ENCODE measurements at regions not wholly inside any gene's neighbourhood (a gene's known extent, or its start where the extent isn't known, plus 50 kb on each side); places are given as distances from the start of the nearest gene placed in this dataset.

DNA sequence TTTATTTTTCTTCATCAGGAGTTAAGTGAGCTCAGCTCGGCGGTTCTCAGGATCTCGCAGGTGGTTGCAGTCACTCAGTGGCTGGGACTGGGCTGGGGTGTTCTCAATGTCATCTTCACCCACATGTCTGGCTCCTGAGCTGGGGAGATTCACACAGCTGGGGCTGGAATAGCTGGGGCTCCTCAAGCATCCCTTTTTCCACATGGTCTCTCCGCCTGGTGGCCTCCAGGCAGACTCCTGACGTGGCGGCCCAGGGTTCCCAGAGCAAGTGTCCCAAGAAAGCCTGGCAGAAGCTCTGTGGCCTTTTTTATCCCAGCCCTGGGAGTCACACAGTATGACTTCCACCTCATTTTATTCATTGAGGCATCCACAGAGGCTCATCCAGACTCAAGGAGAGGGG lies 84.1 kb upstream of the ANKRD34C start:
- TF ChIP-seq, protein P1, sequence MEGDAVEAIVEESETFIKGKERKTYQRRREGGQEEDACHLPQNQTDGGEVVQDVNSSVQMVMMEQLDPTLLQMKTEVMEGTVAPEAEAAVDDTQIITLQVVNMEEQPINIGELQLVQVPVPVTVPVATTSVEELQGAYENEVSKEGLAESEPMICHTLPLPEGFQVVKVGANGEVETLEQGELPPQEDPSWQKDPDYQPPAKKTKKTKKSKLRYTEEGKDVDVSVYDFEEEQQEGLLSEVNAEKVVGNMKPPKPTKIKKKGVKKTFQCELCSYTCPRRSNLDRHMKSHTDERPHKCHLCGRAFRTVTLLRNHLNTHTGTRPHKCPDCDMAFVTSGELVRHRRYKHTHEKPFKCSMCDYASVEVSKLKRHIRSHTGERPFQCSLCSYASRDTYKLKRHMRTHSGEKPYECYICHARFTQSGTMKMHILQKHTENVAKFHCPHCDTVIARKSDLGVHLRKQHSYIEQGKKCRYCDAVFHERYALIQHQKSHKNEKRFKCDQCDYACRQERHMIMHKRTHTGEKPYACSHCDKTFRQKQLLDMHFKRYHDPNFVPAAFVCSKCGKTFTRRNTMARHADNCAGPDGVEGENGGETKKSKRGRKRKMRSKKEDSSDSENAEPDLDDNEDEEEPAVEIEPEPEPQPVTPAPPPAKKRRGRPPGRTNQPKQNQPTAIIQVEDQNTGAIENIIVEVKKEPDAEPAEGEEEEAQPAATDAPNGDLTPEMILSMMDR (IDR thresholded peaks at IDR 0.05; ENCODE audit: low read depth, low read length, missing control alignments) = no peak

DNA sequence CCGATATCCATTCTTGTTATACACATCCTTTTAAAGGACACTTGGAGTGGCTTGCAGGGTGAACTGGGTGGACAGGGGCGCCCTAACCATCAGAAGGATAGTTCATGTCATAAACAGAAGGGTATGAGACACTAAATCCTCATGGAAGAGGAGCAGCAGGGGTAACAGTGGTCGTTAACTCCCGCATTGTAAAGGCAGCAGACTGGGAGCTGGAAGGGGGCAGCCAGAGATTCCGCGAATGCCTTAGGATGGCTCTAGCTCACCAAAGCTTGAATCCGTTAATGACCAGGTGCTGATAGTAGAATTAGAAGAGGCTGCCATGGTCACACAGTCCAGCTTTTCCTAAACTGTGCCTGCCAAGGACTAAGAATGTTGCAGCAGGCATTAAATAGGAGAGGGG lies 85.2 kb upstream of the ANKRD34C start:
- TF ChIP-seq, protein P1 (IDR thresholded peaks at IDR 0.05; ENCODE audit: low read depth, low read length, missing control alignments) = no peak
- no peak for DNase-seq (ENCODE audit: low read depth)
- no peak overlapping the region for H3K4me3 ChIP-seq (ENCODE audit: low read depth, low read length)

More for the DNA sequence above, 84.1 kb upstream of the ANKRD34C start:
- DNase-seq (ENCODE audit: low read depth) = no peak
- H3K4me3 ChIP-seq (ENCODE audit: low read depth, low read length) = no peak overlapping the region

DNA sequence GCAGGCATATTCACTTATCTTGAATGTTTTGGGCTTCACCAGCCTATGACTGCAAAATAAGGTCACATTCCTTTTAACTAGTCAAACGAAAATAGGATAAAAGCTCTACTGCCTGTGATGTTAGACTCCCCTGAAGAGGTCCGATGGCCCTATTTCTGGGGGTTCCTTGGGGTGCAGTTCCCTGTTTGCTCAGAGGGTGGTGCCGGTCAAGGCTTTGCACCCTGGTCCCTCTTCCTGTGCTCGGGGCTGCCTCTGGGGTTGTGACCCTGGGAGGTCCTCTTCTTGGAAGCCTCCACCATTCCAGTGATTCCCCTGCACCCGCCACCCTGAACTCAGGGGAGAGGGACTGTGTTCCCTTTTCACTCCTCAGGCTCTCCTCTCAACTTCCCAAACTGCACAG lies 86.7 kb upstream of the ANKRD34C start:
- no peak overlapping the region for H3K4me3 ChIP-seq (ENCODE audit: low read depth, low read length)
- no peak for DNase-seq (ENCODE audit: low read depth)
- TF ChIP-seq, protein P1 (IDR thresholded peaks at IDR 0.05; ENCODE audit: low read depth, low read length, missing control alignments) = peak; percentile 37

DNA sequence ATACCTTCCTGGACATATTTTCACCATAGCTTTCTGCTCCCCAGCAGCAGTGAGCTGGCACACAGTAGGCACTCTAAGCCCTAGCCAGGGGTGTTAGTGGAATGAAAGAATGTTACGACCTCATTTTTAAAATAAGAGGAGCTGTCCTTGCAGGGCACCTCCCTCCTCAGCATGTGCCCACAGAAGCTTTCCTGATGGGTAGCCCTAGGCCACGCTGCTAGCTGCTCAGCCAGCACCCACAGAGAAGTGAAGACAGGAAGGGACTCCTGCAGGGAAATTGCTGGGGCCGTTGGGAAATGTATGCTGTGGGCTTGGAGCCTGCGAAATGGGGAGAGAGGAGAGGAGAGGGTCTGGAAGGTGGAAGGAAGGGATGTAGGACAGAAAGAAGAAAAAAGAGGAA lies 87.3 kb upstream of the ANKRD34C start:
- H3K4me3 ChIP-seq (ENCODE audit: low read depth, low read length) = no peak overlapping the region
- DNase-seq (ENCODE audit: low read depth) = no peak
- TF ChIP-seq, protein P1 (IDR thresholded peaks at IDR 0.05; ENCODE audit: low read depth, low read length, missing control alignments) = no peak

DNA sequence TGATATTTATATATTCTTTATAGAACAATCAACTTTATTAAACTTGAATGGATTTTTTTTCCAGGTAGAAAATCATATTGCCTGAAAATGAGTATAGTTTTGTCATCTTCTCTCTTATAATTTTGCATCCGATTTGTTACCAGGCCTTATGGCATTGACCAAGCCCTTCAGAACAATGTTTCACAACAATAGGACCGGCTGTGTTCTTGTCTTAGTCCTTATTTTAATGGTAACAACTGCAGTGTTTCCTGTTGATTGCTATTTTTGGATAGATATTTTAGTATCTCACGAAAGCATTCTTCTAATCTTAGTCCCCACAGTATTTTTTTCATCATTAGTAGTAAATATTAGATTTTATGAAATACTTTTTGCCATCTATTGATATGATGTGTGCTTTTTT lies 88.1 kb upstream of the ANKRD34C start:
- no peak overlapping the region for H3K4me3 ChIP-seq (ENCODE audit: low read depth, low read length)
- DNase-seq (ENCODE audit: low read depth) = no peak
- TF ChIP-seq, protein P1 (IDR thresholded peaks at IDR 0.05; ENCODE audit: low read depth, low read length, missing control alignments) = no peak

DNA sequence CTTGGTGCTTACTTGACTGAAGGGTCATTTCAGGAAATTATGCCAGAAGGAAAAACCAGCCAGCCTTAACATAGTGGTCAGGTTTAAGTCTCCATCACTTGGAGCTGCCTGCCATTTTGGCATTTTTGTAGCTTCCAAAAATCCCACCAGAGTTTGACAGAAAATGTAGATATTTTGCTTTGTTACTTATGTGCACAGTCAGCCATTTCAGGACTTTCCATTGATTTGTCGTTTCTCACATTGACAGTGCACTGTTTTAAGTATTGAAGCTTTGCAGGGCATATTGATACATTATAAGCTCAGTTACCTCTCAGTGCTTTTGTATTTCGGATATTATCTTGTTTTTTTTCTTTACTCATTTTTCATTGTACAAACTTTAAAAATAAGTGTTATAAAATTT lies 89.0 kb upstream of the ANKRD34C start:
- TF ChIP-seq, protein P1 (IDR thresholded peaks at IDR 0.05; ENCODE audit: low read depth, low read length, missing control alignments) = no peak
- no peak for DNase-seq (ENCODE audit: low read depth)
- no peak overlapping the region for H3K4me3 ChIP-seq (ENCODE audit: low read depth, low read length)

DNA sequence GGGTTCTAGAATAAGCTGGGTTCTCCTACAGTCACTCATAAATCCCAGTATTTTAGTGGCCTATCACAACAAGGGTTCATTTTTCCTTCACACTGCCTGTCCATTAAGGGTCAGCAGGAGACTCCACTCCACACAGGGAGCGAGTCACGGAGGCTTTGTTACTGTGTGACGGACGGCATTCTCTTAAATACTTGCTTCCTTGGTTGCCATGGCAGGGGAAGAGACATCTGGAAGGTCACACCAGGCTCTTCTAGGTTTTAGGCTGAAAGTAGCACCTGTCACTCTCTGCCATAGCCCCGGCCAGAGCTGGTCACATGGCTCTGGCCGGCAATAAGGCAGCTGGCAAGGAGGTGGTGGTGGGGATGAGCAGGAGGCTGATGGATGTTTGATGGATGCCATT lies 89.4 kb upstream of the ANKRD34C start:
- TF ChIP-seq, protein P1 (IDR thresholded peaks at IDR 0.05; ENCODE audit: low read depth, low read length, missing control alignments) = no peak

More for the DNA sequence above, 89.4 kb upstream of the ANKRD34C start:
- H3K4me3 ChIP-seq (ENCODE audit: low read depth, low read length) = no peak overlapping the region
- DNase-seq (ENCODE audit: low read depth) = no peak

Measured in GM12864 (cell line).